ENCODE measurements at regions not wholly inside any gene's neighbourhood (a gene's known extent, or its start where the extent isn't known, plus 50 kb on each side); places are given as distances from the start of the nearest gene placed in this dataset.
"Not testable (repeated sequence)": the region's sequence is repeated elsewhere in the genome, so short reads cannot be mapped to it uniquely, and the experiment has no call there.

DNA sequence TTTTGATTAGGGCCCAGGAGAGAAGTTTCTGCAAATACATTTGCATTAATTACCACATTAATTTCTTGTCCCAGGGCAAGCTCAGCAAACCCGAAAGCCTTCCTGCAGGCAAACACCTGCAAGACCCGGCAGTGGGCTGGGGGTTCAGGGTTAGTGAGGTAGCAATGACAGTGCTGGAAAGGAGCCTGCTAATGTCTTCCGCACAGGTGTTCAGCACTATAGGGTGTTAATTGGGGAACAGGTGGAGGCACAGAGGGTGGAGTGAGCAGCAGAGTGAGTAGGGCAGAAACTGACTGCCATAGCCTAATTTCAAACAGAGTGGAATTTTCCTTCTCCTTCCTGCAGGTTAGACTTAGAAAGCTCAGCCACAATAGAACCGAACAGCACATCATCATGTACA is 50.9 kb upstream of the UBASH3B start:
- no peak for DNase-seq (ENCODE audit: low spot score)

DNA sequence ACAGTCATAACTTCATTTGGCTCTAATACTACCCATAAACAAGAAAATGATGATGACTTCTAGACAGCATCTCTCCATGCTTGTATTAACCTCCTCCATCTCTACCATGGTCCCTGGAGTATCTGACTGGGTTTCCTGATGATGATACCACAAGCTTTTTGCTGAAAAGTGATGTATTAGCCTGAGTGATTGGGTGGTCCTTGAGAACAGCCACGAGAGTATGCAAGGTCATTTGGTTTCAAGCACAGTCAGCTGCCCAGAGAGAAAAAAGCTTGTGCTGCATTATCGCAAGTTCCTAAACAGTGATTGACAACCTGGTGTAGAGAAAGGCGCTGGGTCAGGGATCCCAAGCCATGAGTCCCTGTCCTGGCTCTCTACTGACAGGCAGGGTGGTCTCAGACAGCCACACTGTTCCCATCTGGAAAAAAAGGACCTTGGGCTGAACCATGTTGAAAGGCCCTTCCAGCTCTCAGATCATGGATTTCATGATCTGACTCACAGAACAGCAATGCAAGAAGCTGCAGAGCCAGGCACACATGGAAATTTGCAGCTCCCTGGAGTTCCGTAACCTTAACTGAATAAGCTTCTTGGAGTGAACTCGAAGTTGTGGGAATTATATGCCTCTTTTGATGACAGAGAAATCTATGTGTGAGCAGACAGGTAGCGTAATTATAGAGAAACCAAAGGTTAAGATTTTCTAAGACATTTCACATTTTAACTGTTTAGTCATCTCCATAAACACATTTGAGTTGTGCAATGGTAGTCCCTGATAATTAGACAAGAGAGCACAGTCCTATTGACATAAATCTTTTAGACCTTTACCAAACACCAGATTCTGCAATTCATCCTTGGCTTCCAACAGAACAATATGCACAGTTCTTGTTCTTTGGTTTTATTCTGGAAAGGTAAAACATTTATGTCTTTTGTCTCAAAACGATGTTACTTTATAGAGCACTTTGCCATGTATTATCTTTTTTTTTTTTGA is 54.1 kb upstream of the UBASH3B start:
- no peak for DNase-seq (ENCODE audit: low spot score)

DNA sequence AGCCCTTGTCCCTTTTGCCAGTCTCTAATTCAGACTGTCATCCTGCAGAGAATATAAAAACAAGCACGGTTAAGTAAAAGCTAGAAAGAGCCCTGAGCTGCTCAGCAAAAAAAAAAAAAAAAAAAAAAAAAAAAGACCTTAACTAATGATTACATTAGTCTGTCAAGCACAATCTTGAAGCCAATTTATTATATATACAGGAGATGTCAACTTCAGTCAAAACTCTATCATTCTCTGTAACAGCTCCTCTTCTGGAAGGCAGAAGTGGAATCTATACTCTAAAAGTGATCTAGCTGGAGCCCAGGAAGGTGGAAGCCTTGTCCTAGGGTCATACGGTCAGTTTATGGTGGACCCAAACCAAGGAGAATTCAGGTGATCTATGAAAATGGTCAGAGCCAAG is 55.2 kb upstream of the UBASH3B start:
- DNase-seq (ENCODE audit: low spot score), result no peak

DNA sequence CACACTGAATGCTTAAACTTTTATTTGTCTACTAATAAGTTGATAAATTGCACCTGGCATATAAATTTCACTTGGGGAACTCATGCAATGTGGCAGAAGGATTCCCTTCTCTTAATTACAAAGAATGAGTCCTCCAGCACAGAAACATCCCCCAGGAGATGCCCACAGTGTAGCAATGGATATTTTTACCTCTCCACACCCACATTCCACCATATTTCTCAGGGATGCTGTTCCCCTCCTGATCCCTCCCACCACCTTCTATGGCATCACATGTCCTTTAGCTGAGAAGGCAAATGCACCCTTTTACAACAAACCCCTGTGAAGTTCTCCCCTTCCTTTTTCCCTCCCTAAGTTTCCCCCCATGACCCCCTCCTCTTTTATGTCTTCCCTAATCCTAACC is 56.1 kb upstream of the UBASH3B start:
- no peak for DNase-seq (ENCODE audit: low spot score)

GRCh38 chr11:122598971-122599370 is 56.6 kb upstream of the UBASH3B start:
- DNase-seq (ENCODE audit: low spot score), result no peak

GRCh38 chr11:122597511-122597910 is 58.0 kb upstream of the UBASH3B start:
- DNase-seq (ENCODE audit: low spot score), result no peak

- DNase-seq (ENCODE audit: low spot score), result no peak
These were observed 60.4 kb upstream of the UBASH3B start for GRCh38 chr11:122594986-122595645.

- no peak for DNase-seq (ENCODE audit: low spot score)
These were observed 61.8 kb upstream of the UBASH3B start for GRCh38 chr11:122593473-122594420.

- DNase-seq (ENCODE audit: low spot score), result no peak
These were observed 62.9 kb upstream of the UBASH3B start for GRCh38 chr11:122592641-122593040.

DNA sequence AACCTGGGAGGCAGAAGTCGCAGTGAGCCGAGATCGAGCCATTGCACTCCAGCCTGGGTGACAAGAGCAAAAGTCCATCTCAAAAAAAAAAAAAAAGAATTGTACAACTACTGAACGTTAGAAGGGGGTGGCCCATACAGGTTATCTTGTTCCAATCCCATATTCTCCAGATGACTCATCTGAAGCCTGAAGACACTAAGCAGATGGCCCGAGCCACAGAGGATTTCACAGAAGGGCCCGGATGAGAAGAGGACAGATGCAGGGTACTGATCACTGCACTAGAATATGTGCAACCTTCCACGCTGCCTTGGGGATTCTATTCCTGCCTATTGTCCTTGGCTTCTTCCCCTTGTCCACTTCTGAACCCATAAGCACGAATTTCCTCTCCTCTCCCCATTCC is 70.9 kb upstream of the UBASH3B start:
- no peak for DNase-seq (ENCODE audit: low spot score)

DNA sequence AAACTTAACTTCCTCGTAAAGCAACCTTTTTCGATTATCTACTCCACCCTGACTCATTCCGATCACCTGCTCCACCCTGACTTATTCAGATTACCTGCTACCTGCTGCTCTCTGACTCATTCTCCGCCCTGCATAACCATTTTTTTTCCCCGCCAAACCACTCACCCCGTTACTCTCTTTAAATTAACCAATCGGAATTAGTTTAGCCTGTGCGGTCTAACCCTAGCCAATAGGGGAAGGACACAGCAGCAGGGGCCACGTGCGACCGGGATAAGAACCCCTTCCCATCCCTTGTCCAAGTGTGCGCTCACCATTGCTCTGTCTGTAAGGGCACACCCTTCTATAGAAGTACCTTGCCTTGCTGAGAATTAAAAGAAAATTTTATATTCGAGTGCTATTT is 75.5 kb upstream of the UBASH3B start:
- not testable (repeated sequence) for DNase-seq (ENCODE audit: low spot score)

GRCh38 chr11:122578171-122578825 is 77.2 kb upstream of the UBASH3B start:
- DNase-seq (ENCODE audit: low spot score), result no peak

GRCh38 chr11:122572592-122572991 is 82.9 kb upstream of the UBASH3B start:
- no peak for DNase-seq (ENCODE audit: low spot score)

DNA sequence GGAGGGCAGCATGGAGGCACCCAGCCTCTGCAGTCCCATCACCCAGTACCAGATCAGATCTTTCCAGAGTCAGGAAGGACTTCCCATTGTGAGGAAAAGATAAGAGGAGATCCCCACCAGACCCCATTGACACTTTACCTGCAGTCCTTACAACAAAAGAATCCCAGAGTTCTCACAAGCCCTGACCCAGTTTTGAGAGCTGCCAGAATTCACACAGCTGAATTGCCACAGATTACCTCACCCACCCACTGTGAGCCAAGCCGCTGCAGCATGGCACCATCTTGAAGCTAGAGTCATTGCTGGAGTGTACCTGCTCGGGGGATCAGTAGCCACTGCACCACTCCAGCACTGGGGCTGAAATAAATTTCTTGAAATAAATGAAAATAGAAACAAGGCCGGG is 91.8 kb upstream of the UBASH3B start:
- DNase-seq (ENCODE audit: low spot score), result no peak

GRCh38 chr11:122559734-122560382 is 95.7 kb upstream of the UBASH3B start:
- DNase-seq (ENCODE audit: low spot score), result peak; percentile 80

GRCh38 chr11:122559218-122559617 is 96.3 kb upstream of the UBASH3B start:
- not testable (repeated sequence) for DNase-seq (ENCODE audit: low spot score)

DNA sequence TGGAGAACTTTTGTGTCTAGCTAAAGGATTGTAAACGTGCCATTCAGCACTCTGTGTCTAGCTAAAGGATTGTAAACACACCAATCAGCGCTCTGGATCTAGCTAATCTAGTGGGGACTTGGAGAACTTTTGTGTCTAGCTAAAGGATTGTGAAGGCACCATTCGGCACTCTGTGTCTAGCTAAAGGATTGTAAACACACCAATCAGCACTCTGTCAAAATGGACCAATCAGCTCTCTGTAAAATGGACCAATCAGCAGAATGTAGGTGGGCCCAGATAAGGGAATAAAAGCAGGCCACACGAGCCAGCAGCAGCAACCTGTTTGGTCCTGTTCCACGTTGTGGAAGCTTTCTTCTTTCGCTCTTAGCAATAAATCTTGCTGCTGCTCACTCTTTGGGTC is 98.4 kb upstream of the UBASH3B start:
- DNase-seq (ENCODE audit: low spot score), result not testable (repeated sequence)

DNA sequence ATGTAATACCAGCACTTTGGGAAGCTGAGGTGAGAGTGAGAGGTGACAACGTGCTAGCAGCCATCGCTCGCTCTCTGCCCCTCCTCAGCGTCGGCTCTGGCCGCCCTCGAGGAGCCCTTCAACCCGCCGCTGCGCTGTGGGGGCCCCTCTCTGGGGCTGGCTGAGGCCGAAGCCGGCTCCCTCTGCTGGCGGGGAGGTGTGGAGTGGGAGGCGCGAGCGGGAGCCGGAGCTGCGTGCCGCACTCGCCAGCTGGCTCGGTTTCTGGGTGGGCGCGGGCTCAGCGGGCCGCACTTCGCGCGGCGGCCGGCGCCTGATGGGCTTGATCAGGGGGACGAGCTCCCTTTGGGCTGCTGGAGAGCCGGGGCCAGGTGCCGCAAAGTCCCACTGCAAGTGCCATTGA is 98.9 kb upstream of the UBASH3B start:
- DNase-seq (ENCODE audit: low spot score), result peak; percentile 84

GRCh38 chr11:122538060-122538459 is 117.5 kb upstream of the UBASH3B start:
- DNase-seq (ENCODE audit: low spot score), result no peak

GRCh38 chr11:122524898-122525297 is 130.6 kb upstream of the UBASH3B start:
- no peak for DNase-seq (ENCODE audit: low spot score)

Measured in ecto neural progenitor cell (in vitro differentiated cells).